ENCODE measurements at regions not wholly inside any gene's neighbourhood (a gene's known extent, or its start where the extent isn't known, plus 50 kb on each side); places are given as distances from the start of the nearest gene placed in this dataset.
"Not testable (repeated sequence)": the region's sequence is repeated elsewhere in the genome, so short reads cannot be mapped to it uniquely, and the experiment has no call there.

DNA sequence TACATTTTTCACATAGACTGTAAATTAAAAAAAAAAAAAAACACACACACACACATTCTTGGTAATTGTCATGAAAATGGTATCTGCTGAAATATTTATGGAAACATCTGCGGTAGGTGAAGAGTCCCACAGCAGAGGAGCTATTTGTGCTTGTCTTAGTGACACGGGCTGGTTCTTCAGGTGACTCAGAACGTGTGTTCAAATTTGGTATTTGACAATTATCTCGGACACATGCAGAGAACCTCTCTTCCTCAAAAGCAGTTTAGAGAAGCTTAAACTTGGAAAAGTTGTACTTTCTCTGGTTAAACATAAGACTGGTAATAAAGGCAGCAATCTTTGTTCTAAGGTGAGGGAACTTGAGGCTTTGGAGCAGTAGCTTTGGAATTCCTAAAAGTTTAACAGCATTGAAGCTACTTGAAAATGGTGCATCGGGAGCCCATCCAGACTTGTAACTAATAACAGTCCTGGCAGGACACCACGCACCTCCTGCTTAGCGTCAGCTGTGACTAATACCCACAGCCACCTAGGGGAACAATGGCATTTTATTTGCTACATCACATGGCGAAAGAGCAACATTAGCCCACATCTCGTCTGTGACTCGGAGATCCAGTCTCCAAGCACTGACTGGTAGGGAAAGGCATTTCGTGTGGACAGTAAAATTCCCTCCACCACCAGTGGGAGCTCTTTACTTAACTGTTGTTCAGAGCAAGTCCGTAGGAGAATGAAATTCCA is 1505.1 kb upstream of the SLC10A2 start:
- DNase-seq, result no peak

DNA sequence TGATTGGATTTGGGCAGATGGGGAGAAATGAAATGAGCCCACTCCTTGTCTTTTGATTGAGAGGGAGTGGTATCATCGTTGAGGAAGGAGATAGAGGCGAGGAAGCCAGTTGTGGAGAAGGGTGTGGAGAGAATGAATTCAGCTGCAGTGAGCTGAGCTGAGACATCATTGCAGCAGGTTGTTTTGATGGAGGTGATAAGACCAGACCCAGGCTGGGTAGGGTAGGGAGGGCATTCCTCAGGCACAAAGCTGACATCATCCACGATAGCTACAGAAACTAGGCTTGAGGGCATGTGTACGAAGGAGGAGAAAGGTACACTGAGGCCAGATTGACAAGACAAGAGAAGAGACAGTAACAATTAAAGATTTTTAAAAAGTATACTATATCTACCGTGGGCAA is 1500.9 kb upstream of the SLC10A2 start:
- no peak for DNase-seq

DNA sequence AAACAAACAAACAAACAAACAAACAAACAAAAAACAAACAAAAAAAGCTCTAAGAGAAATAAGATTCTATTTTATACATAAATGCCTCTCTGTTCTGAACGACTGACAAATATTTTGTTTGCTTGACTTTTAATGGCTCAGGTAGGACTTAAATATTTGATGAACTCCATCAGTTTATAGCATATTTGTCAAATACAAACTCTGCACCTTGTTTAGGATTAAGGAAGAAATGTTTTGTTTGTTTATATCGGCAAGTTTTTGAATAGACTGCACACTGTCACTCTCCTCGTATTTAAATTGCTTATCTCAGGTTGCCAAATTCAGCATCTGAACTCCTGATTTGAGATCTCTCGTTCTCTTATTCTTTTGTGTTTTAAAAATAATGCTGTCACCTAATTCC is 1499.7 kb upstream of the SLC10A2 start:
- no peak for DNase-seq

DNA sequence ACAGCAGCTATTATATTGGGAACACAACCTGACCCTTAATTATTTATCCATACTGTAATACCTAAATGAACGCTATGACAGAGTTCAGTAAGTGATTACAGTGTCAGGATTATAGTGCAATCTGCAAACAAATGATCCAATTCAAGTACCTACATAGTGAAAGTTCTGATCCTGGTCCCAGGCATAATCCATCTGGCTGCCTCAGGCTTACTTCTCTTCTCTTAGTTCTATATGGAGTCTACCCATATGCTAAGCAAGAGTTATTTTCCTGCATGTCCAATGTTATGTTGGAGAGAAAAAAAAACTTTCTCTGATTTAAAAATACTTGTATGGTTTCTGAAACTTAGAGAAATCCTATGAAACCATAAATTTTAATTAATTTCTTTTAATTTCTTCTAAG is 1487.7 kb upstream of the SLC10A2 start:
- no peak for DNase-seq

DNA sequence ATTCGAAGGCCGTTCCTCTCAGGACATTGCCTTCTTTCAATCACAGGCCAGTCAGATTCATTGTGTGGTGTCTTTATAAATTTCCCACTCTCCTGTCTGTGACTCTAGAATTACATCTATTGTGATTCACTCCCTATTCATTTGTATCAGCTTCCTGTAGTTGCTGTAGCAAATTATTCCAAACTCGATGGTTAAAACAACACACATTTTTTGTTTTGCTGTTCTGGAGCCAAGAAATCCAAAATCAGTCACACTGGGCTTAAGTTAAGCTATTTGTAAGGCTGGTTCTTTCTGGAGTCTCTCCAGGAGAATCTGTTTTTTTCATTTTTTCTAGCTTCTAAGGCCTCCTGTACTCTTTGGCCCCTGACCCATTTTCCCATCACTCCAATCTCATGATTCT is 1487.0 kb upstream of the SLC10A2 start:
- no peak for DNase-seq

DNA sequence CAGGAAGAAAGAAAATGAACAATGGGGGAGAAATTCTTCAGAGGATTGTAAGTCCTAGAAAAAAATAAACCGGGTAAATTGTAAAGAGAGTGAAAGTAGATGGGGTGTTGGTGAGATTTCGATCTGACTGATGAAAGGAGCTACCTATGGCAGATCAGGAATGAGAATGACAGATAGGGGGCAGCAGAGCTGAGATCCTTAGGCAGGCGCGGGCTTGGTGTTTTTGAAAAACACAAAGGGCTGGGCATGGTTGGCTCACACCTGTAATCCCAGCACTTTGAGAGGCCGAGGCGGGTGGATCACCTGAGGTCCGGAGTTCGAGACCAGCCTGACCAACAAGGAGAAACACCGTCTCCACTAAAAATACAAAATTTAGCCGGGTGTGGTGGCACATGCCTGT is 1468.6 kb upstream of the SLC10A2 start:
- no peak for DNase-seq

DNA sequence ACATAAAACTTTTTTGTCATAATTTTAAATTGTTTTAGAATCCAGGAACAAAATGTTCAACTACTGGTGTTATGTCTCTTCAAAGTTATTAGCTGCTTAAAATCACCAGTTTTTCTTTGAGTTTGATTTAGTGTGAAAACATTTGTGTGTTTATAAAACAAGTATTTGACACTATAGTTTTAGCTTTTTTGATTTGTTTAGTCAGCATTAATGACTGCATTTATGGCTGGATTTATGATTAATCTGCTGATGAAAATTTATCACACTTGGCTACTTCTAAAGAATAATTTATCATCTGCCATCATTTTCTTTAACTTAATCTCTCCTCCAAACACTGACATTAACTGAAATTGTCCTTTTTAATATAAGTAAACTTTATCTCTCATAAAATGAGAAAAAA is 1465.9 kb upstream of the SLC10A2 start:
- DNase-seq, result no peak

DNA sequence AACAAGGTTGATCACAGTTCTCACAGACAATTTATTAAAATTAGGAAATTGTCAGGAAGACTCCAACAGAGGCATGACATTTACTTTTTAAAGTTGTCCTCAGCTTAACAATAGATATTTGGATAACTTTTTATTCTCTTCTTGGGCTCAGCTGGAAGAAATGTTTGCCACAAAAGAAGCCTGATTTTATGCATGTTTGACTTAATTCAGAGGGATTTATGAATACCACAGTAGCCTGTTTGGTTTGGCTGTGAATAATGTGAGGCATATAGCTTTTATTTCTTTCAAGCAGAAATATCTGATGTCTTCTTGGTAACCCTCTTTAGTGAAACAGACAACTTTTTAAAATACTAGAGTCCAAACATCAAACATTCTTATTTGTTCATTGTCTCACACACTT is 1464.5 kb upstream of the SLC10A2 start:
- DNase-seq, result no peak

DNA sequence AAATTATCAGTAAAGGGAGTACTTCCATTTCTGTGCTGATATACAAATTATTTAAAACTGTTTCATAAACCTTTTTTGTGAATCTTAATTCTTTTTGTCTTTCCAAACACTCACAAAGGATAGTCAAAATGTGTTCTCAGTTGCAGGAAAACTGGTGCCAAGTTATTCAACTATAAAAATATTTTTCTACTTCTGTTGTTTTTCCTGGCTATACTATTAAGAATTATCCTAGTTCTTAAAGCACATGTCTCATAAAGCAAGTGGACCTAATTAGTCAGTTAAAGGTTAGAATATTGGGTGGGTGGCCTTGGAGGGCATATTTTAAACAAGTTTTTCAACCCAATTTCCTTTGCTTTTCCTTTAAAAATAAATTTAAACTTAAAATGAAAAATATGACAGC is 1460.3 kb upstream of the SLC10A2 start:
- no peak for DNase-seq

DNA sequence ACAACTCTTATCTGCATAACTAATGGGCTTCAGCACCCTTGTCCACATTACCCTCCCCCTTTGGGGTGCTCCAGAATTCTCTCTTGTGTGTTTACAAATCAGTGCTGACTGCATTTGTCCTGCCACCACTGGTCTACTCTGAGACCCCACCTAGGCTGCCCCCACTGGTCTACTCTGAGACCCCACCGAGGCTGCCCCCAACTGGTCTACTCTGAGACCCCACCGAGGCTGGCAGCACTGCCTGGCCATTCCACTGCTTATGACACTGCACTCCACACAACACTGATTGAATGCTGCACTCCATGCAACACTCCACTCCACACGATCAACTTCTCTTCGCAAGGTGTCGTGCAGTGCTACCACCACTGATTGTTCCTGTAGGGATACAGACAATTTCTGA is 1459.2 kb upstream of the SLC10A2 start:
- DNase-seq, result no peak

DNA sequence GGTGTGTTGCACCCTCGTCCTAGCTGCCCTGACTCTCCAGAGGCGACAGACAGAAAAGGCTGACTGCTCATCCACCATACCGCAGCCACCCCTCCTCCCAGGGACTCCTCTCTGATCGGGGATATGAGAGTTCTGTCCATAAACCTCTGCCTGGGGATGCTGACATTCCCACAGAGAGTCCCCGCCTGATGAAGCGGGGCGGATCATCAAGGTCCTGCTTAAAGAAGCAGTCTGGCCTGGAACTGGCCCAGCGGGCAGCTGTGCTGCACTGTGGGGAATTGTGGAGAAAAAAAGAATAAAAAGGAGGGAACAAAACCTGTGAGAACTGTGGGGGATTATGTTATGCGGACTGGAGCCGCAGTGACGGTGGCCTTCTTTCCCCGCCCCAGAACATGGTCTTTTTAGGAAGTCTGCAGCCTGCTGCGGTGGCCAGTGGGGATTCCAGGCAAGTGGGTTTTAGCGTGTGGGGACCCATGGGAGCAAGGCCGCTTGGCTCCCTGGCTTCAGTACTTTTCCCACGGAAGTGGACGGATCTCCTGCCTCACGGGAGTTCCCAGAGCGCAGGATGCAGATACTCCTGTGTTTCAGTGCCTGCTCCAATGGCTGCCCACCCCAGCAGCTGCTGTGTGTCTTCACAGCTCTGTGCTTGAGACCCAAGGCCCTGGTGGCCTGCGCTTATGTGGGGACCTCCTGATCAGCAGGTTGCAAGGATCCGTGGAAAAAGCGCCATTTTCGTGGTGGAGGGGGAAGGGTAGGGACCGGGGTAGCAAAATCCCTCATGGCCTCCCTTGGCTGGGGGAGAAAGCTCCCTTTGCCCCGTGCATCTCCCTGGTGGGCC is 1456.2 kb upstream of the SLC10A2 start:
- DNase-seq, result no peak

DNA sequence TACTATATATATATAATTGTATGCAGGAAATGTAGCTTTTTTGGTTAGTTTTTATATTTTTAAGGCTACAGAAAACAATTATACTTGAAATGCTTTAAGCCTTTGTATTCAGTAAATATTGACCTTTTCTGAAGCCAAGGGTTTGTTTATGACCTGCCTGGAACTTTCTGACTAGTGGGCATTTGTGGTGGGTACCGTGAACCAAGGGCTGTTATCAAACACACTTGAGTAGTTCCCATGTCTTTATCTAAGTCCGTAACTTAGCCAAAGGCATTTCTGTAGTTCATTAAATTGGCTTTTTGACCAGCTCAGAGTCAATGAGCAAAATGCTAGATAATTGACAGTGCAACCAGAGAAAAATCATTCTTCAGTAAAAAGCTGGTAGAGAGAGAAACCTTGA is 1444.2 kb upstream of the SLC10A2 start:
- no peak for DNase-seq

DNA sequence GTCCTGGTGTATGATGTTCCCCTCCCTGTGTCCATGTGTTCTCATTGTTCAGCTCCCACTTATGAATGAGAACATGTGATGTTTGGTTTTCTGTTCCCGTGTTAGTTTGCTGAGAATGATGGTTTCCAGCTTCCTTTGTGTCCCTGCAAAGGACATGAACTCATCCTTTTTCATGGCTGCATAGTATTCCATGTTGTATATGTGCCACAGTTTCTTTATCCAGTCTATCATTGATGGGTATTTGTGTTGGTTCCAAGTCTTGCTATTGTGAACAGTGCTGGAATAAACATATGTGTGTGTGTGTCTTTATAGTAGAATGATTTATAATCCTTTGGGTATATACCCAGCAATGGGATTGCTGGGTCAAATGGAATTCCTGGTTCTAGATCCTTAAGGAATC is 1427.3 kb upstream of the SLC10A2 start:
- DNase-seq, result not testable (repeated sequence)

DNA sequence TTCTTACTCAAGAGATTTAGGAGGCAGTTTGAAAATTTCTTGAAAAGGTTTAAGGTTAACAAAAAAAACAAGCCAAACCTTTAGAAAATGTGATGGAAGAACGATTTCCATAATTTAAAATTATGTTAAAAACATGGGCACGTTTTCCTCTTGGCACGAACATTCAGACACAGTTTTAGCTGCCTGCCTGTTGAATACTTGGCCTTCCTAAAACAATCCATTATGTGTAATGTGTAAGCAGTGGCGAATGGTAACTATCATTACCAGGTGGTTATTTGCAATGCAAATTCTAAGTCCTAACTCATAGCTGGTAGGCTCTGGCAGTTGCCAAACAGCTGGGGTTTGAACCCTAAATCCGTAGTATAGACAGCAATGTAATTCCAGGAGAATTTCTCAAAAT is 1425.7 kb upstream of the SLC10A2 start:
- DNase-seq, result no peak

DNA sequence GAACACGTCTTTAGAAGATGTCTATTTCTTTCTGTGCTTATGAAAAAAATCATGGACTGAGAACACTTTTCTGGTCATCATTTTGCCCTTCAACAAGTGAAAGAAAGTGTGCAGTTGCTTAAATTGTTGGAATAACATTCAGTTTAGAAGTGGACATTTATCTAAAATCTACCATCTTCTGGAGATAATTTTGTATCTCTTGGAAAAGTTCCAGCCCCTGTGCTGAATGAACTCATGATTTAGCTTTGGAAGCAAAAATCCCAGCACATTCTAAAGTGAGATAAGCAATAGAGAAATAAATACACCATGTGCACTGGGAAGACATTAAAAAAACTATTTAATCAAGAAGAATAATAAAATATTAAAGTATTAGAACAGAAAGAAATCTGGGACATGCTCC is 1420.8 kb upstream of the SLC10A2 start:
- no peak for DNase-seq

DNA sequence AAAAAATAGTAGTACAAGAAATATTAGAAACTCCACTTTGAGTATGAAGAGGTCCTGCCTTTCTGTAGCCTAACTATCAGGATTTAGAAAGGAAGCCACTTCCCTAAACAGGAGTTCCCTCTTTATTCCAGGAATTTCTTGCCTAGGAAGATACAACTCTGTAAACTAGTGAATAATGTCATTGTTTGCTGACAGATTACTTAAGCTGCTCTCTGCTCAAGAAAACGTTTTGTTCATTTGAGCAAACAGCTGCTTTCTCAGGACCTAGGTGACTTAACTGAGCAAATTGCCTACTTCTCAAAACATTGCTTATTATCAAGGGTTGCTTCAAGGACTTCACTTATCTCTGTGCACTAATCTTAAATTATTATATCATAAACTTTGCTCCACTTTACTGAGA is 1419.4 kb upstream of the SLC10A2 start:
- DNase-seq, result no peak

DNA sequence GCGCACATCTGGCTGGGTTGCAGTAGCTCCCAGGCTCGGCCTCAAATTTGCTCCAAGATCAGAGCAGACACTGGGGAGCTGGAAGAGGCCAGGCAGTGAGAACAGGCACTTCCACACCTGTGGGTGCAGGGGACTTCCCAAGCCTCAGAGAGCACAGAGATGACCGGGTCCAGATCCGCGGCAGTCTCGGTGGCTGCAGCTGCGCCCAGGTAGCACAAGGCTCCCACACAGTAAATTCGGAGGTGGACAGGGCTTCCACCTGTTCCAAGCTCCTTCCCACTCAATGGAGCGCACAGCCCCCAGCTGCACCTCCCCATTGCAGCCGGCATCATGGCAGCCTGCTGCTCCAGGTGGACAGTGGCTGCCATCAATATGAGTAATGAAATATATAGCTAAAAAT is 1417.4 kb upstream of the SLC10A2 start:
- no peak for DNase-seq

DNA sequence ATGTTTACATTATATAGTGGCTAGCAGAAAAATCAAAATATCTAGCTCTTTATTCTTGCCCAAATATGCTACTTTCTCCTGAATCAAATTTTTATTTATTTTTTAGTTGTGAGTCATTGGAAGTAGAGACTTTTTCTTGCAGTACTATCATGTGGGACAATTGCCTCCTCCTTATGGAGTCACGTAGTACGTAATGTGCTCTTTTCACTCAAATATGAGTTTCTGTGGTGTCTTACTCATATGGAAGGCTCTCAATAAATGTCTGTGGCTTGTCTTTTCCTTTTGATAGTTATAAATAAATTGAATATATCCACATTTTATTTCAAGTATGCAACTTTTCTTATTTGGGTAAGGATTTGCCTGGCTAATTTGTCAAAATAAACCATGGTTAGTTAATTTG is 1411.0 kb upstream of the SLC10A2 start:
- DNase-seq, result no peak

DNA sequence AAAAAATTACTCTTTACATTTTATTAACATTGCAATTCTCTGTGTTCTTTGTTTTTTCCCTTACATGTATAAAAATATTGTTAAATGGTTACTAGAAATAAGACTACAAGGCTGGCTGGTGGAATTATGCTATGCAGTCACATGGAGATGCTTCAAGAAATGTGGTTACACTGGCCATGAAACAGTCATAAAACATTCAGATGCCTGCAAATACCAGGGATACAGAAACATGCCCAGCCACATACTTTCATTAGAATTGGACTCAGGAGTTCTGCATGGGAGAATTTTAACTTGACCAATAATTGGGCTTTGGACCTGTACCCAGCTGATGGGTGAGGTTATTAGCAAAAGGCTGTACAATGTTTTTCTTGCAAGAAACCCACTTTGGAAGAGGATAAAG is 1407.7 kb upstream of the SLC10A2 start:
- no peak for DNase-seq

DNA sequence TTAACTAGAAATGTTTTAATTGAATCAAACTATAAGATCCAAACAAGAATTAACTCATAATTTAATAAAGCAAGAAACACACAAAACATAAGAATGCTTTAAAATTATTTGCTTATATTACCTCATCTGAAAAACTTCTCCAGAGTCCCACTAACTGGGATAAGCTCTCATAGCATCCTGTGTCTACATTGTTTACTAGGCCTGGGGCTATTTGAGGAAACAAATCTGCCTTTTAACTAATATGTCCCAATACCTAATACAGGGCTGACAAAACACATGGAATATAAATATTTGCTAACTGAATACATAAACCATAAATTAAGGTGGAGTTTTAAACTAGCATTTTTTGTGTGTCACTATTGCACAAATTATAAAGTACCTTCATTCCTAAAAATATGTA is 1399.8 kb upstream of the SLC10A2 start:
- no peak for DNase-seq

DNA sequence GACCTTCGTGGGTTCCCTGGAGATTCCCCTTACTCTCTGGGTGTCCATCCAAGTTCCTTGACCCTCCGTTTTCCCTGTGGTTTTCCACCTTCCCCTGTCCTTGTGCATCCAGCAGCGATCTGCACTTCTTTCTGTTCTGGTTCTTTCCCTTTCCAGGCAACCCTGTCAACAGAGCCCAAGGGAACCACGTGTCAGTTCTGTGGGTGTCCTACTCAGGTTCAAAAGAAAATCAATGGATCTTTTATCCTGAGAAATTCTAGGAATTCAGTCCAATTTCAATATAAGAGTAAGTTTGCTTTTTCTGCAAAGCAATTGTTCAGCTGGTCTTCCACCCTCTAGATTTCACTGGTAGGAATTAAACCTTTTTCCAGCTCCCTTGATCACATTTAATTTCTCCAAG is 1394.8 kb upstream of the SLC10A2 start:
- no peak for DNase-seq

DNA sequence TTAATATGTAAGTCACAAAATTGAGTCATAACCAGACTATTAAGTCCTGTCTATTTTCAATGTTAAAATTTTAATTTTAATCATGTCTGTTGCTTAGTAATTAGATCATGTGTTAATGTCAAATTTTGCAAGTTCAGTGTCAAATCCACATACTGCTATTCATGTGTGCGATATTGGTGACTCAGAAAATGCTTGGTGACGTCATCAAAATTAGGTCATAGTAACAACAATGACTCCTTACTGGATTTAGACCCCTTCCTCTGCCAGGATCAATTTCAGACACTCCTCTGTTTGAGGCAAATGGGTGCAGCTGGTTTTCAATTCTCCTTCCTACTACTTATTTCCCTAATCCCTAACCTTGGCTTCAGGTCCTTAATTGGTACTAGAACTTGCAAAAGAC is 1394.3 kb upstream of the SLC10A2 start:
- DNase-seq, result no peak

DNA sequence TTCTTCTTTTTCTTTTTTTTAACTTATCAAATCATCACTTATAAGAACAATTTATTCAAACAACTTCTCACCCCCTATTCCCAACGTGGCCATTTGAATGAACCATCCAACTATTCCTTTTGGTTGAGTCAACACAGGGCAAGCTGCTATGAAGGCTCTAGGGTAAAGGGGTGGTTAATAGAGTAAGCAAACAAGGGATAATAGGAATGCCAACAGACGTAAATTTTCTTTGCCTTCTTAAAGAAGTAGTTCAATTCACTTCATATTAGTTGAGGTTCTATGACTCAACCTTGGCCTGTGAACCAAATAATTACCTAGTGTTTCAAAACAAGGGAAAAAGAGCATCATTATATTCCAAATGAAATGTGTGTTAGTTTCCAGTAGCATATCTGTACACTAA is 1383.8 kb upstream of the SLC10A2 start:
- DNase-seq, result no peak

DNA sequence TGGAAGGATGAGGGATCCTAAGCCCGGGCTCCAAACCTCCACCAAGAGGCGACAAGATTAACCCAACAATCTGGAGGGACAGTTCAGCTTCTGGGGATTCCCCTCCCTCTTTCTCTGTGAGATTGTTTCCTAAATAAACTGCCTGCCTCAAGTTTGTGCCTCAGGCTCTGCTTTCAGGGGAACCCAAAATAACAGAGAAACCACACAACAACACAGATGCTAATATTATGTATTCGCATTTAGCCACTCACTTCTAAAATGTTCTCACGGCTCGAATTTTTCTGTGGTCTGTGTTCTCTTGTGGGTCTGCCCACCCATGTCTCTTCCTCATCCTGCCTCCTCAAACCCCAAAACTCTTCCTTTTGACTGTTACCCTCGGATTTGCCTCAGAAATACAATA is 1381.1 kb upstream of the SLC10A2 start:
- no peak for DNase-seq

DNA sequence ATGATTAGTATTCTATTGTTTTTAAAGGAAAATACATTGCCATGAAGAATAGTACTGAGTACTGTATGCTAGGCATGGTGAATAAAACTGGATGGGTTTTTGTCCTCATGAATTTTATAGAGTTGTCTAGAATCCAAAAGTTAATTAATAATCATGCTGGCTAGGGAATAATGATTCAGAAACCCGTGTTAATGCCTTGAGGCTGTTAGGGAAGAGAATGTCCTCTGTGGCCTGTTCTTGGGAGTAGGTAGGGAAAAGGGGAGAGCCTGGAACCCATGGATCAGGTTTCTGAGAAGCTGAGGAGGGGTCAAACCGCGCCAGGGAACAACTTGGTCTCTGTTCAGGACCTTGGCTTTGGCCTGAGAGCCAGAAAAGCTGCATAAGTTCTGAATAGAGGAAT is 1376.3 kb upstream of the SLC10A2 start:
- no peak for DNase-seq
